SK-N-SH (cell line): ENCODE measurements at regions not wholly inside any gene's neighbourhood (a gene's known extent, or its start where the extent isn't known, plus 50 kb on each side); places are given as distances from the start of the nearest gene placed in this dataset.

Experiments
- CTCF ChIA-PET: fragments of 300-600, 350-600 bp; formaldehyde crosslinking; extraction: SDS; loops from one replicate; lab custom pipeline; 2021; lab: Yijun Ruan, JAX
- POLR2A ChIA-PET: fragments of 350-600 bp; sonication (Branson Sonifier 250); formaldehyde crosslinking; extraction: SDS; loops from one replicate; lab custom pipeline; 2020; ENCODE audit warnings: antibody characterized with exemption, inconsistent platforms; lab: Yijun Ruan, JAX
- DNase-seq: peaks from one replicate; pipeline ENCODE4 v3.0.0; 2012
- H2AFZ ChIP-seq: fragments of 200-600 bp; sonication (generic); 2 replicates; pipeline ENCODE4 v1.8.1; 2016; ENCODE audit warnings: antibody characterized with exemption, mild to moderate bottlenecking, low read depth
- H3F3A ChIP-seq: fragments of 200-600 bp; sonication (generic); replicated peaks from 2 replicates; pipeline ENCODE3; 2016; ENCODE audit warnings: antibody characterized with exemption, mild to moderate bottlenecking; ENCODE audit not compliant: insufficient read depth
- H3K27ac ChIP-seq, 2 experiments: fragments of 200-500 bp in 1 of 2; fragments of 200-600 bp in 1 of 2; sonication (Bioruptor generic) in 1 of 2; sonication (generic), shearing (Covaris generic) in 1 of 2; 2 replicates each; pipeline versions ENCODE4 v1.5.1 to v1.6.1; 2014 to 2016; ENCODE audit warnings: low read depth in 2 of 2, inconsistent platforms in 1 of 2, low read length in 1 of 2, mild to moderate bottlenecking in 1 of 2, mixed read lengths in 1 of 2
- H3K27me3 ChIP-seq: fragments of 200-600 bp; sonication (generic), shearing (Covaris generic); 2 replicates; pipeline ENCODE4 v1.6.1; 2016; ENCODE audit warnings: mixed run types; ENCODE audit not compliant: insufficient read depth
- H3K36me3 ChIP-seq, 2 experiments: fragments of 200-500 bp in 1 of 2; fragments of 200-600 bp in 1 of 2; sonication (Bioruptor generic) in 1 of 2; sonication (generic) in 1 of 2; replicated peaks in 1 of 2; 2 replicates each; pipeline versions ENCODE3 to v1.5.1; 2014 to 2016; ENCODE audit warnings: low read length in 1 of 2, mild to moderate bottlenecking in 1 of 2; ENCODE audit not compliant: insufficient read depth in 2 of 2, control insufficient read depth in 1 of 2
- H3K4me1 ChIP-seq, 2 experiments: fragments of 200-500 bp in 1 of 2; fragments of 200-600 bp in 1 of 2; sonication (Bioruptor generic) in 1 of 2; sonication (generic), shearing (Covaris generic) in 1 of 2; 2 replicates each; pipeline versions ENCODE4 v1.5.1 to v1.6.1; 2014 to 2016; ENCODE audit warnings: low read depth in 1 of 2, low read length in 1 of 2, mixed run types in 1 of 2; ENCODE audit not compliant: insufficient read depth in 2 of 2, control insufficient read depth in 1 of 2
- H3K4me2 ChIP-seq: fragments of 200-600 bp; sonication (generic), shearing (Covaris generic); 2 replicates; pipeline ENCODE4 v1.6.1; 2017; ENCODE audit warnings: mixed run types
- H3K4me3 ChIP-seq, 2 experiments: fragments of 200-500 bp in 1 of 2; fragments of 200-600 bp in 1 of 2; sonication (Bioruptor generic) in 1 of 2; sonication (generic), shearing (Covaris generic) in 1 of 2; 2 replicates each; pipeline versions ENCODE4 v1.5.1 to v1.8.1; 2014 to 2016; ENCODE audit warnings: low read depth in 2 of 2, inconsistent platforms in 1 of 2, low read length in 1 of 2, mild to moderate bottlenecking in 1 of 2, mixed read lengths in 1 of 2, moderate library complexity in 1 of 2
- H3K79me2 ChIP-seq: fragments of 200-600 bp; sonication (generic); 2 replicates; pipeline ENCODE4 v1.8.1; 2017; ENCODE audit warnings: mild to moderate bottlenecking; ENCODE audit not compliant: insufficient read depth
- H3K9ac ChIP-seq: fragments of 200-600 bp; sonication (generic); 2 replicates; pipeline ENCODE4 v1.6.1; 2017; ENCODE audit warnings: mixed run types
- H3K9me2 ChIP-seq: fragments of 200-600 bp; sonication (generic); 2 replicates; pipeline ENCODE4 v1.6.1; 2017; ENCODE audit warnings: mixed run types
- H3K9me3 ChIP-seq: fragments of 200-600 bp; sonication (generic); 2 replicates; pipeline ENCODE4 v1.6.1; 2017; ENCODE audit warnings: mixed run types, mild to moderate bottlenecking, moderate library complexity
- H4K20me1 ChIP-seq: fragments of 200-600 bp; sonication (generic); 2 replicates; pipeline ENCODE4 v1.6.1; 2017; ENCODE audit warnings: mild to moderate bottlenecking, mixed run types; ENCODE audit not compliant: insufficient read depth
- CTCF ChIP-seq: fragments of 200-600 bp; sonication (generic); IDR thresholded peaks from 2 replicates; pipeline ENCODE4 v1.6.1; 2017; ENCODE audit warnings: antibody characterized with exemption, mild to moderate bottlenecking, moderate library complexity
- ELF1 ChIP-seq: IDR thresholded peaks from 2 replicates; pipeline ENCODE4 v1.4.0; 2012
- EP300 ChIP-seq, 2 experiments: IDR thresholded peaks; 2 replicates each; pipeline versions ENCODE4 v1.4.0 to v1.6.1; 2012; ENCODE audit warnings: borderline replicate concordance in 1 of 2, low read depth in 1 of 2, low read length in 1 of 2
- EZH2phosphoT487 ChIP-seq: fragments of 200-600 bp; sonication (generic); IDR thresholded peaks from 2 replicates; pipeline ENCODE4 v1.6.1; 2017; ENCODE audit warnings: low read depth, mixed run types, mild to moderate bottlenecking, antibody characterized with exemption, moderate library complexity, borderline replicate concordance
- FOXJ3 ChIP-seq: sonication (generic); formaldehyde crosslinking; IDR thresholded peaks from 2 replicates; pipeline ENCODE4 v1.5.1; 2020; ENCODE audit warnings: mild to moderate bottlenecking, missing genetic modification reagents
- GABPA ChIP-seq: IDR thresholded peaks from 2 replicates; pipeline ENCODE4 v1.4.0; 2012; ENCODE audit warnings: low read depth, mild to moderate bottlenecking
- GATA2 ChIP-seq: sonication (generic); formaldehyde crosslinking; IDR thresholded peaks from 2 replicates; pipeline ENCODE4 v1.5.0; 2020; ENCODE audit warnings: mild to moderate bottlenecking, missing genetic modification reagents
- IRF3 ChIP-seq: fragments of 150-350 bp; IDR thresholded peaks from 2 replicates; pipeline ENCODE4 v1.6.1; 2016; ENCODE audit warnings: mild to moderate bottlenecking, low read depth, low read length
- JUND ChIP-seq: IDR thresholded peaks from 2 replicates; pipeline ENCODE4 v1.4.0; 2012
- MEF2A ChIP-seq: IDR thresholded peaks from 2 replicates; pipeline ENCODE4 v1.4.0; 2012; ENCODE audit warnings: low read depth, borderline replicate concordance
- NFIC ChIP-seq: IDR thresholded peaks from 2 replicates; pipeline ENCODE4 v1.4.0; 2012; ENCODE audit warnings: borderline replicate concordance
- PBX3 ChIP-seq: IDR thresholded peaks from 2 replicates; pipeline ENCODE4; 2012
- RCOR1 ChIP-seq: fragments of 150-350 bp; IDR thresholded peaks from 2 replicates; pipeline ENCODE4 v1.6.1; 2017; ENCODE audit warnings: antibody characterized with exemption, low read length
- RFX5 ChIP-seq: IDR thresholded peaks from 2 replicates; pipeline ENCODE4 v1.6.1; 2012; ENCODE audit warnings: mild to moderate bottlenecking, improper control_type of control experiment, low read length
- RXRA ChIP-seq: IDR thresholded peaks from 2 replicates; pipeline ENCODE4 v1.4.0; 2012; ENCODE audit warnings: low read depth, mild to moderate bottlenecking, borderline replicate concordance
- SIN3A ChIP-seq: IDR thresholded peaks from 2 replicates; pipeline ENCODE4 v1.6.1; 2012; ENCODE audit warnings: low read depth, mild to moderate bottlenecking, low read length, moderate library complexity, borderline replicate concordance
- TAF1 ChIP-seq: IDR thresholded peaks from 2 replicates; pipeline ENCODE4 v1.6.1; 2012; ENCODE audit warnings: low read depth, mild to moderate bottlenecking, low read length, moderate library complexity, borderline replicate concordance
- TCF12 ChIP-seq: IDR thresholded peaks from 2 replicates; pipeline ENCODE4 v1.4.0; 2012
- TEAD4 ChIP-seq: IDR thresholded peaks from 2 replicates; pipeline ENCODE4 v1.4.0; 2012; ENCODE audit warnings: mild to moderate bottlenecking, borderline replicate concordance; ENCODE audit not compliant: insufficient read depth
- USF1 ChIP-seq: IDR thresholded peaks from 2 replicates; pipeline ENCODE4 v1.4.0; 2012; ENCODE audit warnings: low read depth, borderline replicate concordance
- USF2 ChIP-seq: fragments of 150-350 bp; IDR thresholded peaks from 2 replicates; pipeline ENCODE4 v1.6.1; 2017; ENCODE audit warnings: antibody characterized with exemption, low read length, low read depth, borderline replicate concordance
- YY1 ChIP-seq: IDR thresholded peaks from 2 replicates; pipeline ENCODE4 v1.4.0; 2012; ENCODE audit warnings: low read depth, mild to moderate bottlenecking
- ZBTB33 ChIP-seq: IDR thresholded peaks from 2 replicates; pipeline ENCODE4 v1.4.0; 2012; ENCODE audit warnings: low read depth, borderline replicate concordance
- WGBS: methylation state at CpG from one replicate; pipeline ENCODE4 v1.1.6; 2017; ENCODE audit warnings: low lambda C conversion rate; 5-methylcytosine and 5-hydroxymethylcytosine counted together

- no peaks in the 10 kb centered on the region for H3K36me3 ChIP-seq
- no peak overlapping the region for H3K9ac ChIP-seq
- ChIA-PET POLR2A (no interaction called here), CTCF (interaction anchor here (0.7 to 0.8 kb wide), 2 partner anchors 32 to 1976 kb away, joined by 3 to 4 read pairs; no protein-coding TSS in a partner anchor)
- no peak for DNase-seq
- WGBS: 67% methylated on average over 5 of the region's 5 CpGs
- H3F3A ChIP-seq: peaks cover 3% of the 10 kb centered on the region
- H3K4me3 ChIP-seq: no peak overlapping the region
- H3K4me2 ChIP-seq: no peak overlapping the region
- H3K4me1 ChIP-seq: peaks cover 0 to 10% of the 10 kb centered on the region in 2 experiments; a peak in 2 of 4 replicates
- H3K9me3 ChIP-seq: no peaks in the 10 kb centered on the region
- no peaks in the 10 kb centered on the region for H4K20me1 ChIP-seq
- no peaks in the 10 kb centered on the region for H3K27me3 ChIP-seq
- H3K27ac ChIP-seq: no peak overlapping the region
- no peak overlapping the region for H2AFZ ChIP-seq
- no peak for TF ChIP-seq GATA2
- peak; percentile 74 for TF ChIP-seq TCF12
- no peak for TF ChIP-seq ZBTB33
- TF ChIP-seq MEF2A: no peak
- TF ChIP-seq FOXJ3 (CRISPR knock-in tag): no peak
- TF ChIP-seq ELF1: no peak
- TF ChIP-seq EZH2phosphoT487: no peak
- no peak for TF ChIP-seq IRF3
- peak in 1 of 2 experiments; percentile 59; a peak in 1 of 4 replicates for TF ChIP-seq EP300 (IDR thresholded peaks at IDR 0.05; ENCODE audit: borderline replicate concordance in 1 of 2, low read depth in 1 of 2, low read length in 1 of 2)
- TF ChIP-seq RXRA: peak; percentile 24; the same call in 1 of the 2 replicates
- peak; percentile 47; the same call in 1 of the 2 replicates for TF ChIP-seq NFIC
- peak; percentile 36; the same call in 1 of the 2 replicates for TF ChIP-seq JUND
- TF ChIP-seq YY1: no peak
- TF ChIP-seq USF2: no peak
- no peak for TF ChIP-seq USF1
- no peak for TF ChIP-seq GABPA
- TF ChIP-seq CTCF: no peak
- no peak for TF ChIP-seq TEAD4
- TF ChIP-seq RFX5: no peak
- TF ChIP-seq RCOR1: no peak
- TF ChIP-seq PBX3: peak; percentile 67
- TF ChIP-seq SIN3A: no peak
- TF ChIP-seq TAF1: no peak
- no peaks in the 10 kb centered on the region for H3K9me2 ChIP-seq
- H3K79me2 ChIP-seq: no peaks in the 10 kb centered on the region
Measured at GRCh38 chr16:64088838-64089237, 1033.0 kb downstream of the CDH11 start.
